IMR-90 (cell line): ENCODE measurements at regions not wholly inside any gene's neighbourhood (a gene's known extent, or its start where the extent isn't known, plus 50 kb on each side); places are given as distances from the start of the nearest gene placed in this dataset.

ENCODE experiments used
- ATAC-seq: fragments of 200-7000 bp; cut with Tn5 transposase; 2 replicates; pipeline ENCODE4 v1.9.1; 2020; ENCODE audit warnings: low read depth, mild to moderate bottlenecking, moderate library complexity
- BruUV-seq: library from RNA; stranded (reverse); fragments of 400-500 nt; replicated peaks from 2 replicates; lab custom pipeline; 2021; lab: Mats Ljungman, UMichigan
- CTCF ChIA-PET: fragments of 300-600 bp; formaldehyde crosslinking; extraction: SDS; loops from one replicate; lab custom pipeline; 2021; ENCODE audit warnings: antibody characterized with exemption; lab: Yijun Ruan, JAX
- POLR2A ChIA-PET: fragments of 300-600 bp; sonication (Branson Sonifier 250); formaldehyde crosslinking; loops from one replicate; lab custom pipeline; 2022; ENCODE audit warnings: antibody characterized with exemption; ENCODE audit not compliant: unreplicated experiment; lab: Charles Lee
- DNase-seq: peaks from one replicate; pipeline ENCODE4 v3.0.0; 2013
- H2AFZ ChIP-seq: replicated peaks from 2 replicates; pipeline ENCODE3; 2013; ENCODE audit warnings: low read length, mild to moderate bottlenecking; ENCODE audit not compliant: poor library complexity
- H2AK5ac ChIP-seq: 2 replicates; pipeline ENCODE4 v1.6.1; 2013; ENCODE audit warnings: low read depth, low read length, inconsistent platforms
- H2AK9ac ChIP-seq: replicated peaks from 2 replicates; pipeline ENCODE3; 2013; ENCODE audit warnings: mild to moderate bottlenecking, low read depth, low read length, moderate library complexity; ENCODE audit not compliant: poor library complexity
- H2BK120ac ChIP-seq: 2 replicates; pipeline ENCODE4 v1.6.1; 2013; ENCODE audit warnings: low read depth, low read length, inconsistent platforms
- H2BK15ac ChIP-seq: 3 replicates; pipeline ENCODE4 v1.6.1; 2013; ENCODE audit warnings: low read depth, low read length, inconsistent platforms
- H2BK20ac ChIP-seq: 2 replicates; pipeline ENCODE4 v1.6.1; 2013; ENCODE audit warnings: low read depth, mild to moderate bottlenecking, inconsistent platforms, low read length, moderate library complexity
- H2BK5ac ChIP-seq: 2 replicates; pipeline ENCODE4 v1.6.1; 2013; ENCODE audit warnings: mild to moderate bottlenecking, low read depth, low read length, inconsistent platforms; ENCODE audit not compliant: poor library complexity, severe bottlenecking
- H3K14ac ChIP-seq: replicated peaks from 2 replicates; pipeline ENCODE4 v1.6.1; 2013; ENCODE audit warnings: low read depth, low read length, inconsistent platforms
- H3K18ac ChIP-seq: 2 replicates; pipeline ENCODE4 v1.6.1; 2013; ENCODE audit warnings: low read depth, low read length, control low read depth
- H3K23ac ChIP-seq: 2 replicates; pipeline ENCODE4 v1.6.1; 2013; ENCODE audit warnings: low read depth, low read length, inconsistent platforms
- H3K27ac ChIP-seq: 2 replicates; pipeline ENCODE4 v1.5.1; 2013; ENCODE audit warnings: mild to moderate bottlenecking, control low read depth, low read length; ENCODE audit not compliant: insufficient read depth
- H3K27me3 ChIP-seq: 2 replicates; pipeline ENCODE4 v1.6.1; 2013; ENCODE audit warnings: low read length; ENCODE audit not compliant: control insufficient read depth, insufficient read depth
- H3K36me3 ChIP-seq: 2 replicates; pipeline ENCODE4 v1.6.1; 2013; ENCODE audit warnings: low read length, mixed read lengths; ENCODE audit not compliant: control insufficient read depth, insufficient read depth
- H3K4ac ChIP-seq: 2 replicates; pipeline ENCODE4 v1.6.1; 2013; ENCODE audit warnings: low read depth, low read length, inconsistent platforms
- H3K4me1 ChIP-seq: 2 replicates; pipeline ENCODE4 v1.6.1; 2013; ENCODE audit warnings: low read length, mixed read lengths; ENCODE audit not compliant: control insufficient read depth, insufficient read depth
- H3K4me2 ChIP-seq: 2 replicates; pipeline ENCODE4 v1.6.1; 2013; ENCODE audit warnings: low read depth, mild to moderate bottlenecking, control low read depth, low read length, moderate library complexity
- H3K4me3 ChIP-seq: 2 replicates; pipeline ENCODE4 v1.5.1; 2013; ENCODE audit warnings: low read depth, mild to moderate bottlenecking, control low read depth, low read length, moderate library complexity; ENCODE audit not compliant: insufficient read depth
- H3K56ac ChIP-seq: 2 replicates; pipeline ENCODE4 v1.6.1; 2013; ENCODE audit warnings: low read length, inconsistent platforms; ENCODE audit not compliant: insufficient read depth; ENCODE audit errors: extremely low read depth
- H3K79me1 ChIP-seq, 2 experiments: 2 replicates each; pipeline ENCODE4 v1.6.1; 2013; ENCODE audit warnings: low read length in 2 of 2, inconsistent platforms in 1 of 2, low read depth in 1 of 2
- H3K9ac ChIP-seq: 2 replicates; pipeline ENCODE4 v1.6.1; 2013; ENCODE audit warnings: low read depth, low read length, control low read depth
- H3K9me1 ChIP-seq: 2 replicates; pipeline ENCODE4 v1.6.1; 2013; ENCODE audit warnings: low read length, inconsistent platforms; ENCODE audit not compliant: insufficient read depth
- H3K9me3 ChIP-seq: 2 replicates; pipeline ENCODE4 v1.6.1; 2013; ENCODE audit warnings: low read length; ENCODE audit not compliant: control insufficient read depth, insufficient read depth
- H4K20me1 ChIP-seq: 2 replicates; pipeline ENCODE4 v1.6.1; 2013; ENCODE audit warnings: low read length, inconsistent platforms; ENCODE audit not compliant: insufficient read depth
- H4K5ac ChIP-seq: 2 replicates; pipeline ENCODE4 v1.6.1; 2013; ENCODE audit warnings: mild to moderate bottlenecking, low read depth, low read length, control low read depth
- H4K8ac ChIP-seq, 2 experiments: 2 replicates each; pipeline ENCODE4 v1.6.1; 2013; ENCODE audit warnings: low read depth in 2 of 2, low read length in 2 of 2, control low read depth in 1 of 2, inconsistent platforms in 1 of 2
- H4K91ac ChIP-seq: 2 replicates; pipeline ENCODE4 v1.6.1; 2013; ENCODE audit warnings: low read depth, low read length, inconsistent platforms; ENCODE audit not compliant: insufficient read depth
- BHLHE40 ChIP-seq: fragments of 150-350 bp; IDR thresholded peaks from 2 replicates; pipeline ENCODE4 v1.6.1; 2016; ENCODE audit warnings: mild to moderate bottlenecking, low read depth, low read length
- MXI1 ChIP-seq: IDR thresholded peaks from 2 replicates; pipeline ENCODE4 v1.6.1; 2012; ENCODE audit warnings: low read depth, mild to moderate bottlenecking, low read length, moderate library complexity, borderline replicate concordance
- SMC3 ChIP-seq: fragments of 150-350 bp; IDR thresholded peaks from 2 replicates; pipeline ENCODE4 v1.6.1; 2016; ENCODE audit warnings: low read depth, mild to moderate bottlenecking, antibody characterized with exemption, low read length, moderate library complexity
- WGBS, 2 experiments: methylation state at CpG; one replicate each; pipeline versions ENCODE4 v1.1.5 to v1.1.7; 2013; ENCODE audit warnings: missing lambda C conversion rate in 2 of 2; ENCODE audit not compliant: insufficient read length in 1 of 2; ENCODE audit errors: extremely low coverage in 2 of 2; 5-methylcytosine and 5-hydroxymethylcytosine counted together
- dilution Hi-C: fragments of 300-500 bp; cut with HindIII; formaldehyde crosslinking; loops from one replicate; pipeline ENCODE4 v1.14.3; 2018; ENCODE audit warnings: low sequenced_read_pairs; ENCODE audit not compliant: unreplicated experiment
- in situ Hi-C: fragments of 300-500 bp; cut with MboI; formaldehyde crosslinking; loops from 3 replicates; pipeline ENCODE4 v1.14.3; 2019; ENCODE audit warnings: low sequenced_read_pairs, inconsistent platforms, mixed read lengths
- intact Hi-C: fragments of 100-400 bp; cut with micrococcal nuclease; formaldehyde crosslinking; loops from 2 replicates; pipeline ENCODE4 v1.10.0; 2022
- TF ChIP-seq, protein P1 (sequence below): conservative IDR thresholded peaks from 2 replicates; pipeline ENCODE4 v1.5.1; 2012; ENCODE audit warnings: mild to moderate bottlenecking, low read depth, low read length, improper control_type of control experiment
- TF ChIP-seq, protein P2 (sequence below): fragments of 150-350 bp; IDR thresholded peaks from 2 replicates; pipeline ENCODE4 v1.6.1; 2017; ENCODE audit warnings: mild to moderate bottlenecking, antibody characterized with exemption, low read length, low read depth
- TF ChIP-seq, protein P3 (sequence below): fragments of 150-350 bp; IDR thresholded peaks from 2 replicates; pipeline ENCODE4 v1.6.1; 2016; ENCODE audit warnings: low read depth, mild to moderate bottlenecking, low read length, moderate library complexity, borderline replicate concordance

DNA sequence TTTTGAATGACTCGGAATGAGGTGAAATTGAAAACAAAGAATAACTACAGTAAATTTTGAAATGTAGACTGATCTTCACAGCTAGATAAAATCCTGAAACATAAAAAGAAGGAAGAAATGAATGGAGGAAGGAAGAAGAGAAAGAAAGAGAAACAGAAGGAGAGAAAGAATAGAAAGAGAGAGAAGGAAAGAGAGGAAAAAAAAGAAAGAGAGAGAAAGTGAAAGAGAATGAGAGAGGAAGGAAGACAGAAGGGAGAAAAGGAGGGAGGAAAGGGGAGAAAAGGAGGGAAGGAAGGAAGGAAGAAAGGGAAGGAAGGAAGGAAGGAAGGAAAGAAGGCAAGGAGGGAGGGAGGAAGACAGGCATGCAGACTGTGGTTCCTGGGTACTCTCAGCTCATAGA, 982.6 kb downstream of the BCL11A start:
- in situ Hi-C loops: no loop called here
- Histone ChIP-seq H2BK5ac (no peak overlapping the region), H4K20me1 (no peaks in the 10 kb centered on the region), H3K9me3 (no peaks in the 10 kb centered on the region; the same call in 1 of the 2 replicates), H3K4me3 (no peak overlapping the region), H3K4me2 (no peak overlapping the region), H3K18ac (no peak overlapping the region), H3K23ac (no peak overlapping the region), H3K4ac (no peak overlapping the region), H3K79me1 (no peaks in the 10 kb centered on the region), H2BK15ac (no peak overlapping the region), H2BK20ac (no peak overlapping the region), H3K36me3 (no peaks in the 10 kb centered on the region), H3K9ac (no peak overlapping the region), H2BK120ac (no peak overlapping the region), H2AK9ac (no peak overlapping the region), H4K91ac (no peak overlapping the region), H2AK5ac (no peak overlapping the region), H4K5ac (no peak overlapping the region), H3K9me1 (no peaks in the 10 kb centered on the region), H2AFZ (no peak overlapping the region), H3K27me3 (no peaks in the 10 kb centered on the region), H3K14ac (no peak overlapping the region), H3K56ac (no peak overlapping the region), H3K27ac (no peak overlapping the region), H3K4me1 (no peaks in the 10 kb centered on the region), H4K8ac (no peak overlapping the region)
- BruUV-seq: no TSS peak
- TF ChIP-seq, protein P1, sequence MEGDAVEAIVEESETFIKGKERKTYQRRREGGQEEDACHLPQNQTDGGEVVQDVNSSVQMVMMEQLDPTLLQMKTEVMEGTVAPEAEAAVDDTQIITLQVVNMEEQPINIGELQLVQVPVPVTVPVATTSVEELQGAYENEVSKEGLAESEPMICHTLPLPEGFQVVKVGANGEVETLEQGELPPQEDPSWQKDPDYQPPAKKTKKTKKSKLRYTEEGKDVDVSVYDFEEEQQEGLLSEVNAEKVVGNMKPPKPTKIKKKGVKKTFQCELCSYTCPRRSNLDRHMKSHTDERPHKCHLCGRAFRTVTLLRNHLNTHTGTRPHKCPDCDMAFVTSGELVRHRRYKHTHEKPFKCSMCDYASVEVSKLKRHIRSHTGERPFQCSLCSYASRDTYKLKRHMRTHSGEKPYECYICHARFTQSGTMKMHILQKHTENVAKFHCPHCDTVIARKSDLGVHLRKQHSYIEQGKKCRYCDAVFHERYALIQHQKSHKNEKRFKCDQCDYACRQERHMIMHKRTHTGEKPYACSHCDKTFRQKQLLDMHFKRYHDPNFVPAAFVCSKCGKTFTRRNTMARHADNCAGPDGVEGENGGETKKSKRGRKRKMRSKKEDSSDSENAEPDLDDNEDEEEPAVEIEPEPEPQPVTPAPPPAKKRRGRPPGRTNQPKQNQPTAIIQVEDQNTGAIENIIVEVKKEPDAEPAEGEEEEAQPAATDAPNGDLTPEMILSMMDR: no peak
- TF ChIP-seq, protein P2, sequence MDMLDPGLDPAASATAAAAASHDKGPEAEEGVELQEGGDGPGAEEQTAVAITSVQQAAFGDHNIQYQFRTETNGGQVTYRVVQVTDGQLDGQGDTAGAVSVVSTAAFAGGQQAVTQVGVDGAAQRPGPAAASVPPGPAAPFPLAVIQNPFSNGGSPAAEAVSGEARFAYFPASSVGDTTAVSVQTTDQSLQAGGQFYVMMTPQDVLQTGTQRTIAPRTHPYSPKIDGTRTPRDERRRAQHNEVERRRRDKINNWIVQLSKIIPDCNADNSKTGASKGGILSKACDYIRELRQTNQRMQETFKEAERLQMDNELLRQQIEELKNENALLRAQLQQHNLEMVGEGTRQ: no peak
- TF ChIP-seq MXI1: no peak
- TF ChIP-seq SMC3: no peak
- TF ChIP-seq, protein P3, sequence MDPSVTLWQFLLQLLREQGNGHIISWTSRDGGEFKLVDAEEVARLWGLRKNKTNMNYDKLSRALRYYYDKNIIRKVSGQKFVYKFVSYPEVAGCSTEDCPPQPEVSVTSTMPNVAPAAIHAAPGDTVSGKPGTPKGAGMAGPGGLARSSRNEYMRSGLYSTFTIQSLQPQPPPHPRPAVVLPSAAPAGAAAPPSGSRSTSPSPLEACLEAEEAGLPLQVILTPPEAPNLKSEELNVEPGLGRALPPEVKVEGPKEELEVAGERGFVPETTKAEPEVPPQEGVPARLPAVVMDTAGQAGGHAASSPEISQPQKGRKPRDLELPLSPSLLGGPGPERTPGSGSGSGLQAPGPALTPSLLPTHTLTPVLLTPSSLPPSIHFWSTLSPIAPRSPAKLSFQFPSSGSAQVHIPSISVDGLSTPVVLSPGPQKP: no peak
- TF ChIP-seq BHLHE40: no peak
- DNase-seq: no peak
- ChIA-PET CTCF (no interaction called here), POLR2A (no interaction called here)
- no peak for ATAC-seq
- WGBS, 2 experiments: no CpG with 5 or more reads among the region's 1 CpG
- intact Hi-C loops: no loop called here
- dilution Hi-C loops: no loop called here
